Activated CD4-positive, alpha-beta T cell treated with anti-CD3 and anti-CD28 coated beads, Interleukin-2, amount 50 U/mL, for 24 hours (primary cell): ENCODE measurements at regions not wholly inside any gene's neighbourhood (a gene's known extent, or its start where the extent isn't known, plus 50 kb on each side); places are given as distances from the start of the nearest gene placed in this dataset.

ENCODE experiments used
- DNase-seq, 2 donors: peaks; one replicate each; pipeline ENCODE4 v3.0.0-alpha.2; 2020; ENCODE audit warnings: low read depth in 1 of 2, low spot score in 1 of 2

DNA sequence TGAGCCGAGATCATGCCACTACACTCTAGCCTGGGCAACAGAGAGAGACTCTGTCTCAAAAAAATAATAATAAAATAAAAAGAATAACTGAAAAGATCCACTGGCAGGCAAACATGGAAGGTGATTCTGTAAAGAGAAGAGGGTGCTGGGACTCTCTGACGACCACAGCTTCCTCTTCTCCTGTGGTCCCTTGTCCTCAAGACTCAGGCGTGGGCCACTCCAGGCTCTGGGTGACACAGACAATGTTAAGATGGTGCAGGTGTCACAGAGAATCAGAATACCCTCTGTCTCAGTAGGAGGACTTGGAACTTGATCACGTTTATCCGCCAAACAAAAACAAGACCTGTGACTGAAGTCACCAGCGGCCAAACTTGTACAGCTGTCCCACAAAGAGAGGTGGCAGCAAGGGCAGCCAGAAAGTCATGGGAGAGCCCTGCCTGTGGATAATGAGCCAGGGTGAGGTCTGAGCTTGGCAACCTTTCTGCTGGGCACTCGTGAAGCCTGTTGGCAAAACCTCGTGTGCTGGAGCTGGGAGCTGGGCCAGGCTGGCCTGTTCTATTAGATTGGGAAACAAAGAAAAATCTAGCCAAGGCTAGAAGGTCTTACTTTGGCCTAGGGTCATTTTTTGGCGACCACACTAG lies 76.4 kb upstream of the ITGA6 start:
- DNase-seq, result no peak

DNA sequence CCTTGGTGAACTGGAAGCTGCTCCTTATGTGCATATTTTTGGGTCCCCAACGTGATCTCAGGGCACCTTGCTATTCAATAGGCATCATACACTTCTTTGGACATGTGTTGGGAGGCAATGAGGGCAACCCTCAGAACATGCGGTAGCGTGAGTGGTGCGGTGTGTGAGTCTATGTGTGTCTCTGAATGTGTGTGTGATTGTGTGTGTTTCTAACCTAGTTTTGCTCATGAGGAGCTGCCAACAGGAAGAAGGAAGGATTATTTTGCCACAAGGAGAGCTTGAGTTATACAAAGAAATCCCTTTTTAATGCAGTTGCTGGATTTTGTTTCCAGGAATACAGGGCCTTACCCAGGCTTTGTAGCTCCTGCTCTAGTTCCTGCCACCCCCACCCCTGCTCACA lies 75.8 kb upstream of the ITGA6 start:
- DNase-seq, result no peak

DNA sequence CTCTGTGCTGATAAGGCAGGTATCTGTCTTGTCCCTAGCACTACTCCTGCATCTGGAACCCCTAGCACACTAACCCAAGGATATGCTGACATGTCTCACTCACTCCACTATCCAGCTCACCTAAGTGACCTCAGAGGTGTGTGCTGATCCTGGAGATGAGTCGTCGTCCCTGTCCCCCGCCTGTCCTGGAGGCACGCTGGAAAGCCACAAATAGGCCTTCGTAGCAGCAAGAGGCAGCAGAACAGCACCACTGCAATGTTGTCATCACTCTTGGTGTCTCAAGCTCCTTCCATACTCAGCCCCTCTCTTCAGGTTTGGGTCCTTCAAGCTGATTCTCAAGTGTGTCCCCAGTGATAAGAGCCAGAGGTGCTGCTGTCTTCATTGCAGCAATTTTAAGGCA lies 73.0 kb upstream of the ITGA6 start:
- no peak for DNase-seq

DNA sequence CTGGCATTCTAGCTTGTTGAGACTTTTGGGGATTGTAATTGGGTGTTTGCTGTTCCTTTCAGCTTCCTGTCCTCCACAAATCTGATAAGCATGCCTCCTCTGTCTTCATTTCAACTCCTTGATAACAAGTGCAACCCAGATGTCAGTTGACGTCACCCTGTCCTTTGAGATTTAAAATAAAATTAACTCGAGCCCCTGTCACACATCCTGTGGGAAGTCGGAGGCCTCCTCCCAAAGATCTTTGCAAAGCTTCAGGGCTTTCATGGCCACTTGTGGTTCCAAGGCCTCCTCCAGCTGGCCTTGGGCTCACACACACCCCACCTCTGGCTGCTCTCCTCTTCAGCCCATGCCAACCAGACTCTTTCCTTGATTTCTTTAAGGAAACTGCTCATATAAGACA lies 69.9 kb upstream of the ITGA6 start:
- DNase-seq, result no peak

DNA sequence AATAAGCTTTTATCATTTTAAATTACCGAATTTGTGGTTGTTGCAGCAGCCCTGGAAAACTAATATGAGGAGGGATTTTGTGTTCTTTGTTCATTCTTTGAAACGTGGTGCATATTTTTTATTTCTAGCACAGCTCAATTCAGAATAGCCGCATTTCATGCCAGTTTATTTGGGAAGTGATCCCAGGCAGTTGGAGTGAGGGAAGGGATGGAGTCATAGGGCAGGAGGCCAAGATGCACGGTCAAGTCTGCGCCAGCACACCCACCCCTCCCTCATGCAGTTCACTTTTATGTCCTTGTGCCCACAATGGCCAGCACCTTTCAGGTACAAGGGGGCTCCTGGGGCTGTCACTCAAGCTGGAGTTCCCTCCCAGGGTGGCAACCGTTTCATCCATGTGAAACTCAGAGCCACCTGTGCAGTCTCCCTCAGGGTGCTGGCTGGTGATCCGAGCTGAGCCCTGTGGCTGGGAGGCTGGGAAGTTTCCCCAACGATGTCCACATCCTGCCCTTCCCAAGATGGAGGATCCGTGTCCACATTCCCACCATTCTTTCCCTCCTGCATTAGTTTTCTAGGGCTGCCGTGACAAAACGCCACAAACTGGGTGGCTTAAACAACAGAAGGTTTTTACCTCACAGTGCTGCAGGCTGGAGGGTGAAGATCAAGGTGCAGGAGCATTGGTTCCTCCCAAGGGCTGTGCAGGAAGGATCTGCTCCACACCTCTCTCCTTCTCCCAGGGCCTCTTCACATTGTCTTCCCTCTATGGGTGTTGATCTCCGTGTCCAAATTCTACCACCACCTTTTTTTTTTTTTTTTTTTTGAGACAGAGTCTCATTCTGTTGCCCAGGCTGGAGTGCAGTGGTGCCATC lies 68.5 kb upstream of the ITGA6 start:
- no peak for DNase-seq

DNA sequence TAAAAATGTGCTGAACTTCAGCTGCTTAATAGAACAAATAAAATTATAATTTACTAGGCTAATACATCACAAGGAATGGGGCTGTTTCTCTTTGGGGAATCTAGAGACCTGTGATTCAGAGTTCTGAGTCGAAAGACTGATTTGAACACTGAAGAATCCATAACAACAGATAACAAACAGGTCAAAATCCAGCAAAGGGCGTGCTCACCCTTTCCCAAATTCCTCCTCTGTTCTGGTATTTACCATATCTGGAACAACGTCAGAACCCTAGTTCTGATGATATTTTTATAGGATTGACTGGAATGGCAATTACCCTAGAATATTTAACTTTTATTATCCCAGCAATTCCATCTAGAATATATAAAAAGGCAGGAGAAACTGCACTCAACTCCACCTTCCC lies 66.0 kb upstream of the ITGA6 start:
- no peak for DNase-seq

DNA sequence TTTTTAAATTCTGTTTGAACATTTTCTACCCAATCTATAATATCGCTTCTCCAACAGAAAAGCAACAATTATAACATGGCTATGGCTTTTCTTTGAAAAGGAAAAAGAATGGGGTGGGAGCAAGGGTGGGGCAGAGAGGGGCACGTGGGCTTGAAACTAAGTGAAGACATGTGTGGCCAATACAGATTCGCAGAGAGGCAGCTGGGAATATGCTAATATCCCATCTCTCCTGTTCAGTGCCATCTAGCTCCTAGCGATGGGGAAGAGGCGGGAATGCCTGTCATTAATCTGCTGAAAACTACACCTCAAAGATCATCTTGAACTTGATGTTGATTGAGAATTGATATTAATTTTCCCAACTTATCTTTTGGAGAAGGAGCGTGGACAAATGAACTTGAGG lies 65.5 kb upstream of the ITGA6 start:
- DNase-seq, result no peak

DNA sequence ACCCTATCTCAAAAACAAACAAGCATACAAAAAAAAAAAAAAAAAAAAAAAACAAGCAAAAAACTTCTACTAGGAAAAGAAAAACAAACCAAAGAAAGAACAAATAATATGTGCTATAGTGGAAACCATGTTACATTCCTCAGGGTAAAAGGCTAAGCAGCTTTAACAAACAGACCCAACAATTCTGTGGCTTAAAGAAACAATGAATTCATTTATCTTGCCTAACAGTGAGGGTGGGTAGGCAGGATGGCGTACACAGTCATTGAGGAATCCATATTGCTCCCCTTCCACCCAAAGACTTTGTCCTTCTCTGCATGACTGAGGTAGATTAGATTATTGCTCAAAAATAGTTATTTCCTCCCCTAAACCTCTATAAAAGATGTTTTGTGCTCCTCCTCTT lies 63.1 kb upstream of the ITGA6 start:
- DNase-seq, result no peak

DNA sequence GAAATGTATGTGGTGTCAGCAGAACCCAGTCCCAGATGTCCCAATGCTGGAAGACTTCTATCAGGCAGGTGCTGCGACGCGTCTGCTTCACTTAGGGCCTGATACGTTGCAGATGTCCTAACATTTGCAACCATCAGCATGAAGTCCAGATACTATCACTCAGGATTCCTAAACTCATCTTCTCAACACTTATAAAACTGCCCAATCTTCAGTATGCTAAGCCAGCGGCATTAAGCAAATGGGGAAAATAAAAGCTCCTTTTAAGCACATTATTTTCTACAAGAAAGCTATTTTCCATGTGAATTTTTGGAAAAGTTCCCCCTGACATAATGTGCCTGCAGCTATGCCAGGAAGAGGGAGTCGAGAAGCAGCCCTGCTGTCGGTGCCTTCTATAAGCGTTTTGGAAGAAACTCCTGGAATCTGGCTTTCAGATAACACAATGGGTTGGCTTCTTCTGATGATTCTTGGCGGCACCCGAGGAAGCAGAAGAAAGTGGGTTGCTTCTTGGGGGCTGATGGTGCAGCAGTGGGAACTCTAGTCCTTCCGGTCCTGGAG lies 60.7 kb upstream of the ITGA6 start:
- DNase-seq, result no peak

DNA sequence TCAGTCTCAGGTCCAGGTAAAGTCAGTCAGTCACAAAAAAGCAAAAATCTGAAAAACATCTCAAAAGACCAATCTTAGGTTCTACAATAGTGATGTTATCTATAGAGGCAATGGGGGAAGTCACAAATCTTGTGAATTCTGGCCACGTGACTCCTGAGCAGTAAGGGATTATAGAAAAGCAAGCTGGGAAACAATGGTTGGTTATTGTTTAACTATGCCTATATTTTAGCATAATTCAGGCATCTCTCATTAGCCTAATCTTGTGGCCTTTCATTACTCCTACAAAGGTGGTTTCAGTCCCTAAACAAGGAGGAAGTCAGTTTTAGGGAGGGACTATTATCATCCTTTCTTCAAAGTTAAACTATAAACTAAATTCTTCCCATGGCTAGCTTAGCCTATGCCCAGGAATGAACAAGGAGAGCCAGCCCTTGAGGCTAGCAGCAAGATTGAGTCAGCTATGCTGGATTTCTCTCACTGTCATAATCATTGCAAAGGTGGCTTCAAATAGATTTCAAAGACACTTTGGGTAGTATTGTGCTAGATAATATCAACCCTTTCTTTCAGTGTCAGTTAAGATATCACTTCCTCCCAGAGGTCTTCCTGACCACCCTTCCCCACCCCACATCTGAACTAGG lies 56.4 kb upstream of the ITGA6 start:
- DNase-seq, result no peak

DNA sequence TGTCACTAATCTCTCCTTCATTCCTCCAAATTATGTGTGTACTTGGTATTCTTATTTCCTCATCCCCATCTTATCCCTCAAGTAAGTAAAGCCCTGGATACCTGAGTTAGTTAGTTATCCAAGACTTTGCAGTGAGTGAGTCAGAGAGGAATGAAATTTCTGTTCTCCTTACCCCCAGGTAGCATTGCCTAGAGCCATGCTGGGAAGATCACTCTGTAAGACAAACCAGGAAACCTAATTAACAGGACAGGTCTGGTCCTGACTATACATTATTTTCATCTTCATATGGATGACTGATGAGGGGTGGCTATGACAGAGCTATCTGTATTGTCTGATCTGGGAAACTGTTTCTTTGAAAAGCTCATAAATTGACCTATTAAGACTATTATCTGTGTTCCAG lies 55.0 kb upstream of the ITGA6 start:
- DNase-seq, result no peak

DNA sequence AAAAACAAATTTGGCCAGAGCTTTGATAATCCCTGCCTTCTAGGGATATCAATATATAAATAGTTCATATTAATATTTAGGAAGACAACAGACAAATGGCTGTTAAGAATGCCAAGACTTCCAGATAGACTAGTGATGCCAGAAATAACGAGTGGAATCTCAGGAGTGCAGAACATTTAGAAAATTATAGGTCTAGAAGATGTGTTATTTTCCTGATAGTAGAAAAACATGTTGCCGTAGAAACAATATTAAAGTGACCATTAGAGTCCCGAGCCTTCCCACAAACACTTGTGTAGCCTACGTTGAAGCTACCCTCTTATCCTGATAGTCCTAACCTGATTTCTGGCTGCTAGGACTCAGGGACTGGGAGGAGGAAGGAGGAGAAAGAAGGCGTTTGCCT lies 54.3 kb upstream of the ITGA6 start:
- DNase-seq, result no peak

DNA sequence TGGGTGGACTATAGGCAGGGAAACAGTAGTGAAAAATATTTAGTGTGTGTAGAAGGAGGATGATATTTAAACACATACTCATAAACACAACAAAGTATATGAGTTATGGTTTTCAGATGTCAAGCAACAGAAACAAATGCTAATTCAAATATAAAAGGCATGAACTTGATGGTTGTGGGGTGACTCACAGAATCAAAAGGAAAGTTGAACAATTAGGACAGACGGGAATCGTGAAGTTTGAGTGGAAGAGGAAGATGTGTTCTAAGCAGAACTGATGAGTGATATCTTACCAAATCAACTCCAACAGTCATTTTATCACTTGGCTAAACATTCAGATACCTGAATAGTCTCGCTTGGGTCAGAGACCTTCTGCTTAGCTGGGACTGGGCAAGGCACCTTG lies 53.6 kb upstream of the ITGA6 start:
- DNase-seq, result no peak

DNA sequence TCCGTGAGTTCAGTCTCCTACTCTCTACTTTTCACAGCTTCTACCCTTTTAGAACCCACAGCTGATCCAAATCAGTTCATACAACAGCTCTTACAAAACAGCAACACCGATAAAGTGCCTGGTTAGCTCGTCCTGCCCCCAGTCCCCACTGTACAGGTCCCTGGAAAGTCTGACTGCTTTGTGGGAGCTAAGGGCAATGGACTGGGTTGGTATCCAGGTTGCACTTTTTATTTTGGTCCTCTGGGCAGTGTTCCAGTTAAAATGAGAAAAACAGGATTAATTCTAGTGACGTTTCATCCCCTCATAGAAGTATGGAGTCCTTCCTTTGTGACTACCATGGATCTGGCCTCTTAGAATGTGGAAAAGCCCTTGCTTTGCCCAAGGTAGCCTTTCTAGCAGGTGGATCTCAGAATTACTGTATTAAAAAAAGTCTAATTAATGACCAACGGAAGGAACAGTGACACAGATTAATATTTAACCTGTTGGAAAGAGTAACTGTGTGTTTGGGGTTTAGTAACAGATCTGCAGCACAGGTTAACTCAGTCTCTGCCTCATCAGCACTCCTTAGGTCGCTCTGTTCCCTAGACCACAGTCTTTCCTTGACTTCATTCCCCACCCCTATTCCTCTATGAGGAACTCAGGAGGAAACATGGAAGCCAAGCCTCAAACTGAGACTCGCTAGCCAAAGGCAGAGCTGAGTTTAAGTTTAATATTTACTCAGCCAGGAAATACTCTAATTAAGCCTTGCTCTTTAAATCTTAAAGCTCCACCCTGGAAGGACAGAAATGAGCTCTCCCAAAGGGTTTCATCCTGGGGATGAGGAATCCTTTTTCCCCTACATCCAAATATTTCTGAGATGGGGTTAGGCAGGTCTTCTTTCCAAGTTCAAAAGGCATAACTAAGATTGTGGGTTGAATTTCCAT lies 52.8 kb upstream of the ITGA6 start:
- DNase-seq, result no peak

DNA sequence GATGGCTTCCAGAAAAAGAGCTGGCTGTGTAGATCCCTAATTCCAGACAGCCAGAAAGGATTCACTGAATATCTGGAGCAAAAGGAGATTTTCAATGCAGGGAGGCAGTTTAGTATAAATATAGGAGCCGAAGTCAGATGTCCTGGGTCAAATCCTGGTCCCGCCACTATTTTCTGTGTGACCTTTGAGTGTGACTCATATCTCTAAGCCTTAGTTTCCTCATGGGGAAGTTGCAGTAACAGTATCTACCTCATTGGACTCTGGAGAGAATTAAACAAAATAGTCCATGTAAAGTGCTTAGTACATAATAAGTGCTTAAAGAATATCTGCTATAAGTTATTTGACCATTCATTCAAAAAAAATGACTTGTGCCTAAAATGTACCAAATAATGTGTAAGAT lies 52.1 kb upstream of the ITGA6 start:
- no peak for DNase-seq

DNA sequence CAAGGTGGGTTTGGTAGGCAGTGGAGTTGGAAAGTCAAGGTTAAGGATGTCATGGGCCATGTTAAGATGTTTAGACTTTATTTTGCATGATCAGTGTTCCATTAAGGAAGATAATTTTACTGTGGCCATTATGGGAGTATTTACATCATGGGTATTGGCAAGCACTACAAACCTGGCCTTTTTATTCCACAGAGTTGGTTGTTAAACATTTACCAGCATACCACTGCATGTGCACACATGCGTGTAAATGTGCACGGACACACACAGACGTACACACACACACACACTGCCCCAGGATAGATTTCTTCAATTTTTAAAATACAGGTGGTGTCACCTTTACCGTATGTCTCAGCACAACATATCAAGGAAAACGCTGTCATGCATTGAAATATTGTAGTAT lies 51.4 kb upstream of the ITGA6 start:
- no peak for DNase-seq

DNA sequence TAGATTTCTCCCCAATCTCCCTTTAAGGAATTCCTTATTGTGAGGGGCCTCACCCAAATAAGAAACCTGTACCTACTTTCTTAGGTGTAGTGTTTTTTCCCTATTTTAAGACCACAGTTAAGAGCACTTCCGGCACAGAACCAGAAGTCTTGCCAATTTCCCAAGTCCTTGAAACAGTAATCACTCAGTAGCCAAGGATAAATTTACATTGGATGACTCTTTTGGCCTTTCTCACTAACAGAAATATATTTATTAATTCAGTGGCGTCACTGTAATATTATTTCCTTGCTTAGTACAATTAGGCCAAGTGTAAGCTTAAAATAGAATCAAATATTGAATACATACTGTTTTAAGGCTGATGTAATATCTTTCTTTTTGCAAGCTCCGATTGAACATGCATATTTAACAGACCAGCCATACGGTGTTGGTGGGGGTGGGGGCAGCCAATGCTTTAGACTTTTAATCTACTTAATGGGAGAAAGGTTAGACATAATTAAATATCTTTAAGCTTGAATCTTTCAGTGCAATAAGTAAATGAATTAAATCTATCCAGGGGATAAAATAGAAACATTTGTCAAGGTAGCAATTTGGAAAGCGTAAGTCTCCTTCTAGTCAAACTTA lies 50.8 kb upstream of the ITGA6 start:
- no peak for DNase-seq

DNA sequence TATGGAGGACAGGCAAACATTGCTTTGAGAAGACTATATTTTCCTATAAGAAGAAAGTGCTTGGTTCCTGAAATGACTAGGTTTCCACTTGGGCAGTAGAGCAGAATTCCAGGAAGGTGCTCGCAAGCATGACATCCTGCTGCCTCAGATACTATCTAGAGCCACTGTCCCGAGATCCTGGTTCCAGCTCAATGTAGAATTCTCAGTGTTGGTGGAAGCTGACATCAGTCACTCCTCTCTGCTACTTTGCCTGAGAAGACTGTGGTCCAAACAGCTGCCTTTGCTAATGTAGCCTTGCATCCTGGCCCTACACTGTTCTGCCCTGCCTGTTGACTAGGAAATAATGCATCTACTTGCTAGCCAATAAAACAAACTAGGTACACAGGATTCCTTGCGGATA lies 50.0 kb upstream of the ITGA6 start:
- DNase-seq, result no peak
